ENCODE measurements at regions not wholly inside any gene's neighbourhood (a gene's known extent, or its start where the extent isn't known, plus 50 kb on each side); places are given as distances from the start of the nearest gene placed in this dataset.
"Not testable (repeated sequence)": the region's sequence is repeated elsewhere in the genome, so short reads cannot be mapped to it uniquely, and the experiment has no call there.

GRCh38 chr12:22812531-22812930, 187.6 kb downstream of the ETNK1 start:
- no peak for DNase-seq

DNA sequence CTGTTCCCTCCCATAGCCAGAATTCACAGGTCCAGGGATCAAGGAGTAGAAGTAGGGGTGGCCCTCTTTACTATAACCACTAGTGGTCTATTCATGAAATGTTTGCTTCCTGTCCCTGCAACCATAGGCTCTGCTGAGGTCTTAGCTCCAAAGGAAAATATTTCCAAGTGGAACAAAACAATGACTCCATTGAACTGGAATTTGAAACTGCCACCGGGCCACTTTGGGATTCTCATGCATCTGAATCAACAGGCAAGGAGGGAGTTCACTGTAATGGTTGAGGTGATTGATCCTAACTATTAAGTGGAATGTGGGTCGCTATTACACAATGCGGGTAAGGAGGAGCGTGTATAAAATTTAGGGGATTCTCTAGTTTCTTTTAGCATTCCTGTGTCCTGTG, 197.0 kb downstream of the ETNK1 start:
- no peak for DNase-seq

DNA sequence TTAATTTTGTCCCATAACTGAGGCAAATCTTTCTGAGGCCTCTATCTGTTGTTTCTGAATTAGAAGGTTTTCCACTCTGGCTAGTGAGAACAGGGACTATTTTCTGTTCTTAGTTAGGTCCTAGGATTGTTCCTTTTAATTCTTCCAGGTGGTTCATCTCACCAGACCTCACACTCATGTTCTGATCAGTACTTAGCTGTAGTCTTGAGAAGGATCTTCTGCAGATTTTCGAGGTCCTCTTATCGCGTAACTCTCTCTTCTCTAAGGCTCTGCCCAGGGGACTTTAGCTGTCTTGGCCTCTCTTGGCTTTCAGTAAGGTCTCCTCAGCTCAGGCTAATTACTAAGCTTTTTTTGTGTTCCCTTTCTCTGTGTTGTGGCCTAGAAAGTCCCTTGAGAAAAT, 201.1 kb downstream of the ETNK1 start:
- DNase-seq, result no peak

DNA sequence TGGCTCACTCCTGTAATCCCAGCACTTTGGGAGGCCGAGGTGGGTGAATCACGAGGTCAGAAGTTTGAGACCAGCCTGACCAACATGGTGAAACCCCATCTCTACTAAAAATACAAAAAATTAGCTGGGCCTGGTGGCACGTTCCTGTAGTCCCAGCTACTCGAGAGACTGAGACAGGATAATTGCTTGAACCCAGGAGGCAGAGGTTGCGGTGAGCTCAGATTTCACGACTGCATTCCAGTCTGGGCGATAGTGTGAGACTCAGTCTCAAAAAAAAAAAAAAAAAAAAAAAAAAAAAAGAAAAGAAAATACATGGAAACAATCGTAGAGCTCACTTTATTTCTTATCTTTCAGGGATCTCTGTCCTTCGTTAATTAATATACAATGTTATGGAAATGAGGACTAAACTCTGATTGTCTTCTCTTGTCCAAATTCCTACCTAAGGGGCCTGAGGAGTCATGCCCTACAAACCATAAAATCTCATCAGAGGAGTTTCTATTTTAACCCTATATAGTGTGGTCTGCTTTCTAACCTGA, 201.5 kb downstream of the ETNK1 start:
- DNase-seq, result not testable (repeated sequence)

DNA sequence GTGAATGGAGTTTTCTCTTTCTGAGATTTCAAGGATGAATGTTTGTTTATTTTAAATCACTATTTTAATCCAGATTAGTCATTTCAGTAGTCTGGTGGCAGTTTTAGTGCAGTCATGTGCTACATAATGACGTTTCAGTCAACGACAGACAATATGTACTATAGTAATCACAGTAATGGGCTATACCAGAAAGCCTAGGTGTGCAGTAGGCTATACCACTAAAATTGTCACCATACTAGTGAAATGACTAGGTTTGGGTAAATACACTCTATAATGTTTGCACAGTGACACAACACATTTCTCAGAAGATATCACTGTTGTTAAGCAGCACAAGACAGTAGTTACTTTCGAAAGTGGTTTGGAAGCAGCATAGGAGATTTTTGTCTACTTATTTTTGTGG, 203.1 kb downstream of the ETNK1 start:
- DNase-seq, result no peak

DNA sequence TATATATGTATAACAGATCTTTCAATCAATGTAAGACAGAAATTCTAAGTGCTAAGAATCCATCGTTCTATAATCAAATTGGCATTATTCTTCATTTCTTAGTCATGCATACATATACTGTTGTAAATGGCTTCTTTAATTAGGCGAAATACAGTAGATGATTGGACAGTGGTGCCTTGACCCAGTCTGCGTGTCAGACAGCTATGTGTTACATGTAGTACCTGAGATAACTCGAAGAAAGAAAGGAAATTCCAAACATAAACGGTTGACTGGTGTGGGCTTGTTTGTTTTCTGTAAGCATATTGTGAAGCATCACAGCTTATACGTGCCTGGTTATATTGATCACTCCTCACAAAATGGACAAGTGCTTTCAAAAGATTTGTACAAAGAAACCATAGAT, 210.5 kb downstream of the ETNK1 start:
- DNase-seq, result no peak

DNA sequence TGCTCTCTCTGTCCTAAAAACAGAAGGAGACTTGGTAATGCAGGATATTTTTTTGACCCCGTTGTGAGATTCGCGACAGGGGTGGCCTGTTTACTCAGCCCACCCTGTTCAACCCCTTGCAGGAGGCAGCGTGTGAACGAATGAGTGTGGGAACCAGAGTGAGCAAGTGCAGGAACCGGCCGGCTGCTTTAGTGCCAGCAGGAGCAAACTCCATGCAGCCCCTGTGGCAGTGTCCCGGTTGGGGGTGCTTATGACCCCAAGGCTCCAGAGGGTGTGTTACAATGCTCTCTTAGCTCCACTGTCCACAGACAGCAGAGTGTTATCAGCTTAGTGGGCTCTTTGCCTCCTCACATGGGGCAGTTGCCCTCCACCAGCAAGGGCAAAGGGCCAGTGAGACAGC, 225.2 kb downstream of the ETNK1 start:
- no peak for DNase-seq

- no peak for DNase-seq
Observed at GRCh38 chr12:22851532-22851931, 226.6 kb downstream of the ETNK1 start.

- DNase-seq, result no peak
Observed at GRCh38 chr12:22855456-22855855, 230.5 kb downstream of the ETNK1 start.

DNA sequence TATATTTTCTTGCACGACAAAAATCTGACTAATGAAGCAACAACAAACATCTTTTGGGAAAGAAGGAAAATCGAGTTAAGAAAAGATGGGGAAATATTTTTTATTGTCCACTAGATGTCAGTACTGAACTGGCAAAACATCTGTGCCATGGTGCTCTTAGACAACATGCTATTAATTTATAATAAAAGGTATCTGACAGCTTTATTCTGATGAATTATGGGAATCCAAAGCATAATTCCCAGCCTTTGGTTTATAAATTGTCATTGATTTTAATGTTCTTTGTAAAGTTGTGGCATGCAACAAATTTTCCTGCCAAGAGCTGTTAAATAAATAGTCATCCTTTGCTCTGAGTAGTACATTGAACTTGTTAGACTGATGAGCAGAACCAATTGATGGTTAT, 231.2 kb downstream of the ETNK1 start:
- no peak for DNase-seq

- no peak for DNase-seq
Observed at GRCh38 chr12:22858849-22859570, 234.0 kb downstream of the ETNK1 start.

DNA sequence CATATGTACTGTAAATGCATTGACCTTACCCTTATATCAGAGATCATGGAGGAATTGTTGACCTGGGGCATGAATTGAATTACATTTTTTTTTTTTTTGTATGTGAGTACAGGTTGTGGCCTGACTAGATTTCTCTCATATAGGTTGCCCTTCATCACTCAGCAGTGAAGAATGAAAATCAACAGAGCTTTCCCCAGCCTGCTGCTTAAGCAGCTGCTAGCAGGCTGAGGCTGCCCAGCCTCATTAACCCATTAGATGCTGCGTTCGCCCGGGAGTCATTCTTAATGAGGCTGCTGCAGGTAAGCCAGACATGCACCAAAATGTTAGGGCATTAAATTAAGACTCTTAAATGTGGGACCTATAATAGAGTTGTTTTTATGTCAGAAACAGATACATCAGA, 236.0 kb downstream of the ETNK1 start:
- no peak for DNase-seq

DNA sequence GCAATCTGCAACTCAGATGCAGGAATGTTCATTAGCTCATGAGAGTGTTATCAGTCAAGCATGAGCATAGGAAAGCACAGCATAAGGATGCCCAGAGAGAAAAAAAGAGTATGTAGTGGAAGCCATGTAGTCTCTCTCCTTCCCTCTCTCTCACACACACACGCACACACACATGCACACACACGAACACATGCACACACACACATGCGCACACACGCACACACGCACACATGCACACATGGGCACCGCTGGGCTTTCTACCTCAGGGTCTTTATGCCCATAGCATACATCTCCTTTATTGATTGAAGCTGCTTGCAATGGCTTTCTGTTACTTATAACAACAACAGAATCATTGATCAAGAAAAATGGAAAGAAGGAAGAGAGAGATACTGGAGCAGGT, 240.9 kb downstream of the ETNK1 start:
- DNase-seq, result no peak

DNA sequence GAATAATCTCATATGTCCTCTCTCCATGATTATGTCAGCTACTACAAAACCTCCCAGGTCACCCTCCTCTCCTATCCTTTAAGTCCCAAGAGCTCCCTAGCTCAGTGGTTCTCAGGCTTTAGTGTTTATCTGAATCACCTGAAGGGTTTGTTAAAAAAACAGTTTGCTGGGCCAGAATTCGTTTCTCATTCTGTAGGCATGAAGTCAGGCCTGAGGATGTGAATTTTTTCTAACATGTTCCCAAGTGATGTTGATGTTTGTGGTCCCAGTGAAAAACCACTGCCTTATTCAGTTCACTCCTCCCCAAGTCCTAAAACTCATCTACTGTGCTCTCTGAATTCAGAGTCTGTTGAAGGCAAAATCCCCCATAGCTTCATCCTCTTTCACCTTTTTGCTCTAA, 241.4 kb downstream of the ETNK1 start:
- no peak for DNase-seq

DNA sequence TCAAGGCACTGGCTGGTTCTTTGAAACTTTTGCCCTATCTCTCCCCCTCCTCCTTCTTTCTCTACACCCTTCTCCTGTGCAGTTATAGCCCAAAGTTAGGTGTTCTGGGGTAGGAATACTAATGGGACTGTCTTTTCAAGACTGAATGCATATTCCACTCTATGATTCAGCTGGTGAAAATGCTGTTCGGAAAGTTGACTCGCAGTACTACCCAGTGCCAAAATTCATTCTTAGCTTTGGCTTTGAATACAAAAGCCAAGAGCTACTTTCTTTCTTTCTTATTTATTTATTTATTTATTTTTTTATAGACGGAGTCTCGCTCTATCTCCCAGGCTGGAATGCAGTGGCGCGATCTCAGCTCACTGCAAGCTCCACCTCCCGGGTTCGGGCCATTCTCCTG, 249.2 kb downstream of the ETNK1 start:
- DNase-seq, result no peak

DNA sequence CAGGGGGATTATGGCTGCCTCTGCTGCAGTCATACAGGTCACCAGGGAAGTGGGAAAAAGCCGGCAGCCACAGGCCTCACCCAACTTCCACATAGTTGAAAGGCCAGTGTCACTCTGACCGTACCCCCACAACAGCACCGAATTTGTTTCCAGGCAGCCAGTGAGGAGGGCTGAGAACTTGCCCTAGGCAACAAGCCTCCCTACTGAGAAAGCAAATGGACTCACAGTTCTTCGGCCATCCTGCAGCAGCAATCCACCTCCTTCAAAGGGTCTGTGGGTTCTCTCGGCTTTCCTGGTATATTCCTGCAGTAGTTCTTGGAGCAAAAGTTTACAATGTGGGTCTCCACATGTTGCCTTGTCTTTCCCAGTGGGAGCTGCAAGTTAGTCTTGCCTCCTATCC, 251.3 kb downstream of the ETNK1 start:
- no peak for DNase-seq

GRCh38 chr12:22879203-22879602, 254.2 kb downstream of the ETNK1 start:
- no peak for DNase-seq

GRCh38 chr12:22880331-22880730, 255.4 kb downstream of the ETNK1 start:
- DNase-seq, result no peak

- no peak for DNase-seq
Observed at GRCh38 chr12:22880807-22881206, 255.8 kb downstream of the ETNK1 start.

DNA sequence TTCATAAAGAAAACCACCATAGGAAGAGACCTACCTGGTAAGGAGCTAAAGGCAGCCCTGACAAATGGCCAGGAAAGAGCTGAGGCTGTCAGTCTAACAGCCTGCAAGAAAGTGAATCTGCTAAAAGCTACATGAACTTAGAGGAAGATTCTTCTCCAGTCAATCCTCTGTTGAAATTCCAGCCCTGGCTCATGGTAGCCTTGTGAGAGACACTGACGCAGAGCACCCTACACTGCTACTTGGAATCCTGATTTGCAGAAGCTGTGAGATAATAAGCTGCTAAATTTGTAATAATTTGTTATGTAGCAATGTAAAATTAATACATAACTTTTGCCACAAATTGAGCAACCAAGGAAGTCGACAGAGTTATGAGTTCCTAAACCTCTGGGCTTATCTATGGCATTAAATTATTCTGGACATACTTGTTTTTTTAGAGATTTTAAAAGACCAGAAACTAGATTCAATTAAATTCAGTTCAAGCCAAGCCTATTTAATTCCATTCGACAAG, 257.0 kb downstream of the ETNK1 start:
- DNase-seq, result no peak

- DNase-seq, result no peak
Observed at GRCh38 chr12:22882559-22882958, 257.6 kb downstream of the ETNK1 start.

- no peak for DNase-seq
Observed at GRCh38 chr12:22893878-22894277, 268.9 kb downstream of the ETNK1 start.

GRCh38 chr12:22899184-22899583, 274.2 kb downstream of the ETNK1 start:
- DNase-seq, result no peak

DNA sequence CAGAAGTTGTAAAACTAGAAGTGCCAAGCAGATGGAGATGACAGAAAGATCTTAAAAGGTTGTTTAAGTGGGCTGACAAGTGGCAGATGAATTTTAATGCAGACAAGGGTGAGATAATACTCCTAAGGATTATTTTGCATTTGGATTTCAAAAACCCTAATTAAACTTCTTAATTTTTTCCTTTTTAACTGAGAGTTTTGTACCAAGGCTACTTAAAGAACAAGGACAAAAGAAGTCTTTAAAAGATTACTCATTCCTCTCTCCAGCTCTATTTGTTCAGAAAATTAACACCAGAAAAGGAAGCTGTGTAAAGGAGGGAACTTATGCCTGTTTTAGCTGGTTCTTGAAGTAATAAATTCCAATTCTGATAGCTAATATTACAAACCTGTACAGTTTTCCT, 275.4 kb downstream of the ETNK1 start:
- no peak for DNase-seq

- DNase-seq, result no peak
Observed at GRCh38 chr12:22904485-22904884, 279.5 kb downstream of the ETNK1 start.

Measured in central memory CD4-positive, alpha-beta T cell (primary cell).